ENCODE measurements at regions not wholly inside any gene's neighbourhood (a gene's known extent, or its start where the extent isn't known, plus 50 kb on each side); places are given as distances from the start of the nearest gene placed in this dataset.
A peak's percentile ranks its signal among the peaks of the same experiment; 100 is the strongest.

DNA sequence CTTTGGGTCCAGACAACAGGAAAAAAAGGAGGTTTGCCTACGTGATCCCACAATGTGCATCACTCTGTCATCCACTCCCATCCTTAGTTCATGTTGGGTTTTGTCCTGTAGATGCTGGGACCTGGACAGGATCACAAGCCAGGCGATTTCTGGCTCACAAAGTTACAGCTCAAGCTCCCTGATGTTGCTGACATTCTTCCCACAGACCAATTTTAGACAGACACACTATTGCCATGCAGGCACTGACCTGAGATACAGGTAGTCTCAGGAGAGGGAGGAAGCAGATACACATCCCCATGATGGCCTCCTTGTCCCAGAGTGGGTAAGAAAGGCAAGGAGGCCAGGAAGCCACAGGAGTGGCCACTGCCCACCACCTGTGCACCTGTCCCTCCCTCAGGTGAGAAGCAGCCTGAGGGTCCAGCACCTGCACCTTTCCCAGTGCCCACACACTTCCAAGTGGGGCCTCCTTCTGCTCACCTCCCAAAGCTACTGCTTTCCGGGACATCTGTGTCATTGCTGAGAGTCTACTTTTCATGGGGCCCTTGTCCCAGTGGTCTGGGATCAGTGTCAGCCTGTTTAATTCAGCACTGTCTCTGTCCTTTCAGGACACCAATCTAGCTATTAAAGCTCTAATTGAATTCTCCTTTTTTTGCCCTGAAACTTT, 52.0 kb upstream of the TOP3B start:
- no peak overlapping the region for H3K18ac ChIP-seq (ENCODE audit: extremely low read depth, low read length)
- no peaks in the 10 kb centered on the region for H3K23me2 ChIP-seq (ENCODE audit: low read depth, low read length)
- DNase-seq (ENCODE audit: low read depth in 1 of 2, low spot score in 2 of 2), result peak in 1 of 2 experiments; percentile 29
- no peak overlapping the region for H2AK5ac ChIP-seq (ENCODE audit: low read depth, low read length)
- no peak overlapping the region for H2AFZ ChIP-seq (ENCODE audit: low read length)
- no peak overlapping the region for H3K4me3 ChIP-seq (ENCODE audit: extremely low read depth in 1 of 4, insufficient read depth in 2 of 4, low read depth in 3 of 4, low read length in 4 of 4)
- no peak overlapping the region for H2BK5ac ChIP-seq (ENCODE audit: low read depth, low read length)
- H2BK120ac ChIP-seq (replicated peaks; ENCODE audit: low read depth, low read length), result no peak overlapping the region
- no peak for FAIRE-seq
- H3K4me2 ChIP-seq (ENCODE audit: insufficient read depth in 1 of 2, low read depth in 2 of 2, low read length in 2 of 2), result no peak overlapping the region
- no peak overlapping the region for H4K5ac ChIP-seq (ENCODE audit: insufficient read length, low read depth, low read length)
- H2BK15ac ChIP-seq (ENCODE audit: low read length), result no peak overlapping the region
- H3K27me3 ChIP-seq (replicated peaks in 1 of 4; ENCODE audit: control insufficient read depth in 3 of 4, extremely low read depth in 1 of 4, insufficient read depth in 3 of 4, low read length in 3 of 4), result peaks cover 71 to 98% (median 90%) of the 10 kb centered on the region in 4 experiments
- no peaks in the 10 kb centered on the region for H3K9me3 ChIP-seq (ENCODE audit: insufficient read depth in 2 of 2, low read depth in 1 of 2, low read length in 1 of 2)
- H3K36me3 ChIP-seq (ENCODE audit: control insufficient read depth in 2 of 4, insufficient read depth in 4 of 4, low read length in 3 of 4), result no peaks in the 10 kb centered on the region
- no peak overlapping the region for H3K4ac ChIP-seq (replicated peaks; ENCODE audit: insufficient read length, low read depth, low read length)
- peaks cover 0 to 2% of the 10 kb centered on the region in 2 experiments for H4K20me1 ChIP-seq (replicated peaks in 1 of 2; ENCODE audit: control insufficient read depth in 1 of 2, insufficient read depth in 2 of 2, low read length in 2 of 2)
- 83% methylated on average over 3 of the region's 3 CpGs; no CpG with 5 or more reads in 1 of the 2 experiments for WGBS, 2 experiments (ENCODE audit: extremely low coverage in 1 of 2, insufficient coverage in 1 of 2, insufficient read length in 1 of 2, insufficient replicate concordance in 2 of 2, low coverage in 1 of 2, low lambda C conversion rate in 2 of 2, missing lambda C conversion rate in 1 of 2)
- H3K14ac ChIP-seq (ENCODE audit: insufficient read length), result no peak overlapping the region
- no peak overlapping the region for H4K8ac ChIP-seq (ENCODE audit: extremely low read depth, insufficient read depth, low read length)
- no peak overlapping the region for H2BK20ac ChIP-seq (ENCODE audit: low read length)
- POLR2A ChIA-PET (ENCODE audit: partially characterized antibody), result no interaction called here
- TF ChIP-seq SP4 (IDR thresholded peaks at IDR 0.05; ENCODE audit: low read length) (no peak), SIN3A (conservative IDR thresholded peaks at IDR 0.05 in 1 of 2, IDR thresholded peaks at IDR 0.05 in 1 of 2; ENCODE audit: low read depth in 1 of 2, low read length in 2 of 2) (no peak), EP300 (IDR thresholded peaks at IDR 0.05; ENCODE audit: borderline replicate concordance in 1 of 2, low read depth in 2 of 2, low read length in 2 of 2) (no peak), SUZ12 (IDR thresholded peaks at IDR 0.05; ENCODE audit: low read length) (no peak), MAFK (IDR thresholded peaks at IDR 0.05; ENCODE audit: low read depth, low read length) (no peak)
- H2BK12ac ChIP-seq (ENCODE audit: low read depth, low read length), result no peak overlapping the region
- H4K91ac ChIP-seq (replicated peaks; ENCODE audit: insufficient read length, low read length), result no peak overlapping the region
- peaks cover 0 to 7% (median 0%) of the 10 kb centered on the region in 4 experiments; a peak in 3 of 7 replicates for H3K4me1 ChIP-seq (replicated peaks in 1 of 4; ENCODE audit: control insufficient read depth in 3 of 4, insufficient read depth in 4 of 4, low read length in 3 of 4)
- H3K27ac ChIP-seq (ENCODE audit: low read depth, low read length), result no peak overlapping the region
- H3K23ac ChIP-seq (ENCODE audit: insufficient read length), result no peak overlapping the region
- no peak overlapping the region for H3K9ac ChIP-seq (replicated peaks in 1 of 4; ENCODE audit: extremely low read depth in 1 of 4, low read depth in 3 of 4, low read length in 3 of 4)
- H3K56ac ChIP-seq (replicated peaks; ENCODE audit: insufficient read length, low read depth, low read length), result no peak overlapping the region
- CTCF ChIA-PET (ENCODE audit: partially characterized antibody), result interaction anchor here (1.2 to 5.3 kb wide), 5 partner anchors 10 to 127 kb away, joined by 3 to 34 read pairs (median 3); no protein-coding TSS in a partner anchor
- no peaks in the 10 kb centered on the region for H3K79me1 ChIP-seq (ENCODE audit: low read depth, low read length)
- H3K79me2 ChIP-seq (ENCODE audit: control insufficient read depth in 1 of 2, insufficient read depth in 2 of 2, low read length in 2 of 2), result no peaks in the 10 kb centered on the region
